ENCODE measurements at regions not wholly inside any gene's neighbourhood (a gene's known extent, or its start where the extent isn't known, plus 50 kb on each side); places are given as distances from the start of the nearest gene placed in this dataset.

GRCh38 chr1:99467645-99468044 lies 178.3 kb upstream of the PALMD start:
- TF ChIP-seq MAX (CRISPR knock-in tag; IDR thresholded peaks at IDR 0.05) (no peak), CTCF (IDR thresholded peaks at IDR 0.05) (no peak), E2F5 (CRISPR knock-in tag; IDR thresholded peaks at IDR 0.05) (no peak), TCF7 (CRISPR knock-in tag; IDR thresholded peaks at IDR 0.05; ENCODE audit: low read depth) (no peak), E2F4 (CRISPR knock-in tag; IDR thresholded peaks at IDR 0.05; ENCODE audit: borderline replicate concordance, low read depth) (no peak)

Data from WTC11 (cell line).